ENCODE measurements at regions not wholly inside any gene's neighbourhood (a gene's known extent, or its start where the extent isn't known, plus 50 kb on each side); places are given as distances from the start of the nearest gene placed in this dataset.

DNA sequence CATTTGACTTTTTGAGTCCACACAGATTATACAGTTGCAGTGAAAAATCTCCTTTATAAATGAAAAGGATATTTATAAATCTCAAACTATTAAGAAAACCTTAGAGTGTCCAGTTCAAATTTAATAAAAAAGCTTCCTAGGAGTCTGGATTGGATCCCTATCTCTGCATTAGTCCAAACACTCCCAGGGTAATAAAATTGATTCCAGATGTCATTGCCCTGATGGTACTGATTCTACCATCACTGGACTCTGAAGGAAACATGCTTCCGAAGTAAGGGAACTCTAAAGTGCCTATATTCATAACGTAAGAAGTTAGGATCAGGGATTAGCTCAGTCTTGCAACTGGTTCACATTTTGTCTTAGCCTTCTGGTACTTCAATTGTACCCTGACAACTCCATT, 1325.1 kb upstream of the MAP3K7 start:
- TF ChIP-seq, protein P1, sequence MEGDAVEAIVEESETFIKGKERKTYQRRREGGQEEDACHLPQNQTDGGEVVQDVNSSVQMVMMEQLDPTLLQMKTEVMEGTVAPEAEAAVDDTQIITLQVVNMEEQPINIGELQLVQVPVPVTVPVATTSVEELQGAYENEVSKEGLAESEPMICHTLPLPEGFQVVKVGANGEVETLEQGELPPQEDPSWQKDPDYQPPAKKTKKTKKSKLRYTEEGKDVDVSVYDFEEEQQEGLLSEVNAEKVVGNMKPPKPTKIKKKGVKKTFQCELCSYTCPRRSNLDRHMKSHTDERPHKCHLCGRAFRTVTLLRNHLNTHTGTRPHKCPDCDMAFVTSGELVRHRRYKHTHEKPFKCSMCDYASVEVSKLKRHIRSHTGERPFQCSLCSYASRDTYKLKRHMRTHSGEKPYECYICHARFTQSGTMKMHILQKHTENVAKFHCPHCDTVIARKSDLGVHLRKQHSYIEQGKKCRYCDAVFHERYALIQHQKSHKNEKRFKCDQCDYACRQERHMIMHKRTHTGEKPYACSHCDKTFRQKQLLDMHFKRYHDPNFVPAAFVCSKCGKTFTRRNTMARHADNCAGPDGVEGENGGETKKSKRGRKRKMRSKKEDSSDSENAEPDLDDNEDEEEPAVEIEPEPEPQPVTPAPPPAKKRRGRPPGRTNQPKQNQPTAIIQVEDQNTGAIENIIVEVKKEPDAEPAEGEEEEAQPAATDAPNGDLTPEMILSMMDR (conservative IDR thresholded peaks at IDR 0.05 in 1 of 2, IDR thresholded peaks at IDR 0.05 in 1 of 2; ENCODE audit: low read depth in 1 of 2, low read length in 2 of 2) = no peak
- TF ChIP-seq EZH2 (IDR thresholded peaks at IDR 0.05; ENCODE audit: low read length, missing control alignments) = no peak

Measured in fibroblast of lung (primary cell).